Gastrocnemius medialis (tissue), 4 donors: ENCODE measurements at regions not wholly inside any gene's neighbourhood (a gene's known extent, or its start where the extent isn't known, plus 50 kb on each side); places are given as distances from the start of the nearest gene placed in this dataset.

Source experiments
- ATAC-seq, 2 donors: fragments of 150-250 bp; one replicate each; pipeline ENCODE4 v1.9.1; 2016
- DNase-seq, 2 donors: peaks; one replicate each; pipeline ENCODE4 v3.0.0-alpha.2; 2019
- H3K27ac ChIP-seq, 4 donors: fragments of 200-600 bp; sonication (generic); 1 replicate in 1 of 4; 2 replicates in 3 of 4; pipeline ENCODE4 v1.5.1; 2016 to 2018; ENCODE audit warnings: mild to moderate bottlenecking in 2 of 4, moderate library complexity in 1 of 4
- H3K27me3 ChIP-seq, 3 donors: fragments of 200-600 bp; sonication (generic) in 2 of 3; 1 replicate in 1 of 3; 2 replicates in 2 of 3; pipeline versions ENCODE4 v1.5.1 to v1.6.0; 2016 to 2019; ENCODE audit warnings: mild to moderate bottlenecking in 1 of 3, moderate library complexity in 1 of 3
- H3K36me3 ChIP-seq, 2 donors: fragments of 200-600 bp; sonication (generic) in 1 of 2; one replicate each; pipeline ENCODE4 v1.5.1; 2017 to 2018
- H3K4me1 ChIP-seq, 2 donors: fragments of 200-600 bp; sonication (generic) in 1 of 2; one replicate each; pipeline ENCODE4 v1.5.1; 2016 to 2017; ENCODE audit warnings: mild to moderate bottlenecking in 2 of 2
- H3K4me3 ChIP-seq, 4 donors: fragments of 200-600 bp; sonication (generic) in 3 of 4; 1 replicate in 1 of 4; 2 replicates in 3 of 4; pipeline ENCODE4 v1.5.1; 2016 to 2019; ENCODE audit warnings: mild to moderate bottlenecking in 2 of 4
- H3K9me3 ChIP-seq, 3 donors: fragments of 200-600 bp; sonication (generic) in 2 of 3; 1 replicate in 1 of 3; 2 replicates in 2 of 3; pipeline ENCODE4 v1.5.1; 2016 to 2019
- POLR2A ChIP-seq, 2 donors: fragments of 450-650 bp; IDR thresholded peaks; one replicate each; pipeline ENCODE4 v1.6.1; 2017; ENCODE audit warnings: antibody characterized with exemption in 2 of 2, mild to moderate bottlenecking in 2 of 2, moderate library complexity in 2 of 2
- in situ Hi-C, 4 donors: fragments of 200-750 bp; cut with MboI; loops; one replicate each; pipeline versions ENCODE4 v1.15.0 to v1.8.0; 2017; ENCODE audit warnings: low sequenced_read_pairs in 4 of 4
- intact Hi-C: fragments of 100-400 bp; cut with DNase I; formaldehyde crosslinking; loops from one replicate; pipeline ENCODE4 v1.15.1; 2023; ENCODE audit warnings: low total_unique reads
- TF ChIP-seq, protein P1 (sequence below), 5 experiments: fragments of 450-650 bp in 3 of 5; fragments of 200-600 bp in 2 of 5; sonication (generic) in 2 of 5; IDR thresholded peaks in 4 of 5; conservative IDR thresholded peaks in 1 of 5; 1 replicate in 4 of 5; 2 replicates in 1 of 5; pipeline ENCODE4 v1.5.1; 2016 to 2019; ENCODE audit warnings: antibody characterized with exemption in 5 of 5, mild to moderate bottlenecking in 3 of 5, moderate library complexity in 3 of 5

DNA sequence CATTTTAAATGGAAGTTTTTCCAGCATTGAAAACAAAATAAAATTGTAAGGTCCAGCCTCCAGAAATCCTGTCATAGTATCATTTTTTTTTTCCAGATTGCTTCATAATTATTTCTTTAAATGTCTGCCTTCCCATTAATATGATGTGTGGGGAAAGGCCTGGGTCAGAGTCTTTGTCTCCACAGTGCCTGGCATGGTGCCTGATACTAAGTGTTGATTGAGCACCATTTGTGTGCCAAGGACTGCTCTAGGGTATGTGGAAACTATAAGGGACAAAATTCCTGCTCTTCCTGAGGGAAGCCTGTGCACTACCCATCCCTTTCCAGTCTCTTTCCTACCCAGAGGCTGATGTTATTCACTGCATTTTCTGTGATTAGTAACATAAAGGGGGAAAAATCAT is 53.1 kb upstream of the BEND4 start:
- Histone ChIP-seq H3K4me1 (no peaks in the 10 kb centered on the region), H3K36me3 (no peaks in the 10 kb centered on the region), H3K27me3 (no peaks in the 10 kb centered on the region), H3K27ac (no peak overlapping the region), H3K9me3 (no peaks in the 10 kb centered on the region), H3K4me3 (no peak overlapping the region)
- ATAC-seq (no peak), DNase-seq (no peak)
- TF ChIP-seq POLR2A (IDR thresholded peaks at IDR 0.05), result no peak
- TF ChIP-seq, protein P1, sequence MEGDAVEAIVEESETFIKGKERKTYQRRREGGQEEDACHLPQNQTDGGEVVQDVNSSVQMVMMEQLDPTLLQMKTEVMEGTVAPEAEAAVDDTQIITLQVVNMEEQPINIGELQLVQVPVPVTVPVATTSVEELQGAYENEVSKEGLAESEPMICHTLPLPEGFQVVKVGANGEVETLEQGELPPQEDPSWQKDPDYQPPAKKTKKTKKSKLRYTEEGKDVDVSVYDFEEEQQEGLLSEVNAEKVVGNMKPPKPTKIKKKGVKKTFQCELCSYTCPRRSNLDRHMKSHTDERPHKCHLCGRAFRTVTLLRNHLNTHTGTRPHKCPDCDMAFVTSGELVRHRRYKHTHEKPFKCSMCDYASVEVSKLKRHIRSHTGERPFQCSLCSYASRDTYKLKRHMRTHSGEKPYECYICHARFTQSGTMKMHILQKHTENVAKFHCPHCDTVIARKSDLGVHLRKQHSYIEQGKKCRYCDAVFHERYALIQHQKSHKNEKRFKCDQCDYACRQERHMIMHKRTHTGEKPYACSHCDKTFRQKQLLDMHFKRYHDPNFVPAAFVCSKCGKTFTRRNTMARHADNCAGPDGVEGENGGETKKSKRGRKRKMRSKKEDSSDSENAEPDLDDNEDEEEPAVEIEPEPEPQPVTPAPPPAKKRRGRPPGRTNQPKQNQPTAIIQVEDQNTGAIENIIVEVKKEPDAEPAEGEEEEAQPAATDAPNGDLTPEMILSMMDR (IDR thresholded peaks at IDR 0.05 in 4 of 5, conservative IDR thresholded peaks at IDR 0.05 in 1 of 5), result no peak
- in situ Hi-C loops (no loop called here), intact Hi-C loops (no loop called here)

DNA sequence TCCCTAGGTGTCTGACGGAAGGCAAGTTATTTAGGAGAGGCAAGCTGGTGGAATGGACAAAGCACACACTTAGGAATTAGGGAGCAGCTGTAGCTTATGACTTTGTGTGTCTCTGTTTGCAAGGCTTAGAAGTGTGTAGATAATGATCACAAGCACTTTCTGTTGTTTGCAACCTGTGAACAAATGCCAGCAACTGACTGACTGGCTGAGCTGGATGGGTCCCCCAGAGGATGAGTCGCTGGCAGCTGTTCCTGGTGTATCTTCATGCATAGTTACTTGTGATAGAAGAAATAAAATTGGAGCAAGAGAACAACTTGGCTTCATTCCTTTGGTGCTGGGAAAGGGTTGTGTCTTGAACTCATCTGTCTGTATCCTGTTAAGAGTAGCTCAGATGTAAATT is 64.2 kb upstream of the BEND4 start:
- no peak for DNase-seq
- intact Hi-C loops (no loop called here), in situ Hi-C loops (no loop called here)
- TF ChIP-seq, protein P1 (IDR thresholded peaks at IDR 0.05 in 4 of 5, conservative IDR thresholded peaks at IDR 0.05 in 1 of 5), result no peak
- no peak for TF ChIP-seq POLR2A (IDR thresholded peaks at IDR 0.05)
- Histone ChIP-seq H3K4me1 (no peaks in the 10 kb centered on the region), H3K27ac (no peak overlapping the region), H3K9me3 (no peaks in the 10 kb centered on the region), H3K36me3 (no peaks in the 10 kb centered on the region), H3K27me3 (no peaks in the 10 kb centered on the region), H3K4me3 (no peak overlapping the region)
- ATAC-seq, result no peak

DNA sequence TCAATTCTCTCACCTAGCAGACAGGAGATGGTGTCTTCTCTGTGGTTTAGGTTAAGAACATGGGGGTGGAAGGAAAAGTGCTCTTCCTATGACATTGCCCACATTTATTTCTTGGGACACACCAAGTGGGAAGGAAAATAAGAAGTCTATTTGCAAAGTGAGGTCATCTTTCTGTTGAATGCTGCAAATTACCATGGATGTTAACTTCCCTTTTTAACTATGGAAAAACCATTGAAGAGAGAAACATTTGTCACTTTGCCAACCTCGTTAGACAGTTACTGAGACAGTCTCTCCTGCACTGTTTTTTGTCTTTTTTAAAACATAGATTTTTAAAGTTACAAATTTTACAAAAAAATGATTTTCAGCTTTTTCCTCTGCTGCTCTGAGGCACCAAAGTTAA is 72.8 kb upstream of the BEND4 start:
- DNase-seq, result no peak
- TF ChIP-seq, protein P1 (IDR thresholded peaks at IDR 0.05 in 4 of 5, conservative IDR thresholded peaks at IDR 0.05 in 1 of 5), result no peak
- no peak for TF ChIP-seq POLR2A (IDR thresholded peaks at IDR 0.05)
- intact Hi-C loops, result no loop called here

GRCh38 chr4:42234817-42235216 is 82.4 kb upstream of the BEND4 start:
- no peak for ATAC-seq
- intact Hi-C loops, result no loop called here
- Histone ChIP-seq H3K9me3 (no peaks in the 10 kb centered on the region), H3K27ac (no peak overlapping the region), H3K36me3 (no peaks in the 10 kb centered on the region), H3K4me1 (no peaks in the 10 kb centered on the region), H3K27me3 (no peaks in the 10 kb centered on the region), H3K4me3 (no peak overlapping the region)
- no peak for TF ChIP-seq POLR2A (IDR thresholded peaks at IDR 0.05)
- TF ChIP-seq, protein P1 (IDR thresholded peaks at IDR 0.05 in 4 of 5, conservative IDR thresholded peaks at IDR 0.05 in 1 of 5), result no peak
- no peak for DNase-seq
- in situ Hi-C loops, result no loop called here

More for the DNA sequence above, 72.8 kb upstream of the BEND4 start:
- no peaks in the 10 kb centered on the region for H3K4me1 ChIP-seq
- no peaks in the 10 kb centered on the region for H3K27me3 ChIP-seq
- H3K9me3 ChIP-seq, result no peaks in the 10 kb centered on the region
- no peak overlapping the region for H3K4me3 ChIP-seq
- H3K27ac ChIP-seq, result no peak overlapping the region
- in situ Hi-C loops, result no loop called here
- no peak for ATAC-seq
- H3K36me3 ChIP-seq, result no peaks in the 10 kb centered on the region

- no peaks in the 10 kb centered on the region for H3K36me3 ChIP-seq
- intact Hi-C loops (no loop called here), in situ Hi-C loops (no loop called here)
- H3K9me3 ChIP-seq, result no peaks in the 10 kb centered on the region
- DNase-seq (no peak), ATAC-seq (no peak)
- H3K4me1 ChIP-seq, result no peaks in the 10 kb centered on the region
- no peak overlapping the region for H3K4me3 ChIP-seq
- no peak overlapping the region for H3K27ac ChIP-seq
- TF ChIP-seq, protein P1 (IDR thresholded peaks at IDR 0.05 in 4 of 5, conservative IDR thresholded peaks at IDR 0.05 in 1 of 5), result no peak
- no peak for TF ChIP-seq POLR2A (IDR thresholded peaks at IDR 0.05)
- H3K27me3 ChIP-seq, result no peaks in the 10 kb centered on the region
Observed at GRCh38 chr4:42235304-42236021, 83.0 kb upstream of the BEND4 start.
